K562 (cell line): ENCODE measurements at regions not wholly inside any gene's neighbourhood (a gene's known extent, or its start where the extent isn't known, plus 50 kb on each side); places are given as distances from the start of the nearest gene placed in this dataset.

ENCODE experiments used
- ATAC-seq: fragments of 200-7000 bp; cut with Tn5 transposase; 3 replicates; pipeline ENCODE4 v1.9.1; 2020; ENCODE audit warnings: moderate library complexity
- BruUV-seq: library from RNA; stranded (reverse); fragments of 400-500 nt; replicated peaks from 2 replicates; lab custom pipeline; 2021; lab: Mats Ljungman, UMichigan
- CTCF ChIA-PET: fragments of 300-600 bp; formaldehyde crosslinking; extraction: SDS; loops from one replicate; lab custom pipeline; 2021; ENCODE audit warnings: low intra/inter-chr PET ratio; lab: Yijun Ruan, JAX
- POLR2A ChIA-PET: fragments of 300-600, 350-650 bp; sonication (Branson Sonifier 250); formaldehyde crosslinking; extraction: SDS; loops from one replicate; lab custom pipeline; 2021; ENCODE audit warnings: antibody characterized with exemption, inconsistent platforms; lab: Yijun Ruan, JAX
- DNase-seq, 4 experiments: peaks; one replicate each; pipeline versions ENCODE4 v3.0.0 to v3.0.0-alpha.2; 2011 to 2018; ENCODE audit warnings: low spot score in 3 of 4, mixed read lengths in 3 of 4; ENCODE audit errors: extremely low read depth in 1 of 4
- FAIRE-seq: peaks from 2 replicates; lab custom pipeline; 2011; peaks lifted over from hg19 to GRCh38; lab: Jason Lieb, UNC
- H2AFZ ChIP-seq: 2 replicates; pipeline ENCODE4 v1.6.0; 2011; ENCODE audit warnings: low read depth, low read length, control low read depth, inconsistent platforms
- H3K27ac ChIP-seq: fragments of 200-600 bp; 3 replicates; pipeline ENCODE4 v1.8.0; 2011; ENCODE audit warnings: low read depth, mild to moderate bottlenecking, control low read depth, inconsistent platforms, low read length, moderate library complexity, mixed read lengths; ENCODE audit errors: extremely low read depth
- H3K27me3 ChIP-seq, 2 experiments: fragments of 300-600 bp in 1 of 2; 2 replicates in 1 of 2; 3 replicates in 1 of 2; pipeline versions ENCODE4 v1.6.0 to v1.8.0; 2011; ENCODE audit warnings: inconsistent platforms in 2 of 2, low read length in 2 of 2, mild to moderate bottlenecking in 1 of 2, mixed read lengths in 1 of 2, moderate library complexity in 1 of 2; ENCODE audit not compliant: control insufficient read depth in 2 of 2, insufficient read depth in 2 of 2
- H3K36me3 ChIP-seq: fragments of 300-600 bp; 3 replicates; pipeline ENCODE4 v1.8.0; 2011; ENCODE audit warnings: mild to moderate bottlenecking, low read length, inconsistent platforms; ENCODE audit not compliant: control insufficient read depth, insufficient read depth
- H3K4me1 ChIP-seq, 2 experiments: fragments of 200-600 bp in 1 of 2; replicated peaks in 1 of 2; 2 replicates in 1 of 2; 3 replicates in 1 of 2; pipeline versions ENCODE4 v1.5.1 to v1.8.0; 2011; ENCODE audit warnings: inconsistent platforms in 2 of 2, low read length in 2 of 2, mild to moderate bottlenecking in 1 of 2, mixed read lengths in 1 of 2, moderate library complexity in 1 of 2; ENCODE audit not compliant: control insufficient read depth in 2 of 2, insufficient read depth in 2 of 2
- H3K4me2 ChIP-seq: 2 replicates; pipeline ENCODE4 v1.6.1; 2011; ENCODE audit warnings: low read length, control low read depth, inconsistent platforms, mixed read lengths; ENCODE audit not compliant: insufficient read depth
- H3K4me3 ChIP-seq: fragments of 200-600 bp; sonication (generic), shearing (Covaris generic); 2 replicates; pipeline ENCODE4 v1.5.1; 2016; ENCODE audit warnings: control low read depth, inconsistent platforms
- H3K79me2 ChIP-seq: fragments of 200-600 bp; 3 replicates; pipeline ENCODE4 v1.8.0; 2011; ENCODE audit warnings: low read length, inconsistent platforms; ENCODE audit not compliant: control insufficient read depth, insufficient read depth
- H3K9ac ChIP-seq, 2 experiments: 2 replicates each; pipeline versions ENCODE4 v1.6.0 to v1.6.1; 2011; ENCODE audit warnings: low read depth in 2 of 2, low read length in 2 of 2, control low read depth in 1 of 2, inconsistent platforms in 1 of 2, mild to moderate bottlenecking in 1 of 2, mixed read lengths in 1 of 2; ENCODE audit not compliant: insufficient read depth in 1 of 2
- H3K9me1 ChIP-seq: one replicate; pipeline ENCODE4 v1.6.0; 2011; ENCODE audit warnings: inconsistent platforms, mild to moderate bottlenecking, low read length, moderate library complexity; ENCODE audit not compliant: control insufficient read depth, insufficient read depth
- H3K9me3 ChIP-seq: replicated peaks from 2 replicates; pipeline ENCODE4 v1.5.1; 2011; ENCODE audit warnings: low read depth, low read length, inconsistent platforms; ENCODE audit not compliant: control insufficient read depth, insufficient read depth
- H4K20me1 ChIP-seq: replicated peaks from 2 replicates; pipeline ENCODE4 v1.6.1; 2011; ENCODE audit warnings: low read length, inconsistent platforms, mixed read lengths; ENCODE audit not compliant: control insufficient read depth, insufficient read depth
- CBX3 ChIP-seq, 2 experiments: IDR thresholded peaks; 1 replicate in 1 of 2; 2 replicates in 1 of 2; pipeline ENCODE4 v1.6.1; 2012; ENCODE audit warnings: inconsistent platforms in 2 of 2, low read length in 2 of 2, borderline replicate concordance in 1 of 2, control low read depth in 1 of 2
- CHCHD3 ChIP-seq: fragments of 250-450 bp; sonication (Bioruptor Pico); IDR thresholded peaks from 2 replicates; pipeline ENCODE4 v2.1.2; 2022; ENCODE audit warnings: mild to moderate bottlenecking
- CLOCK ChIP-seq: fragments of 250-450 bp; sonication (Bioruptor Pico); IDR thresholded peaks from 2 replicates; pipeline ENCODE4 v1.4.0; 2020; ENCODE audit warnings: mild to moderate bottlenecking, moderate library complexity, borderline replicate concordance
- DPF2 ChIP-seq: fragments of 450-650 bp; IDR thresholded peaks from 2 replicates; pipeline ENCODE4 v1.6.1; 2016
- GTF3C2 ChIP-seq: IDR thresholded peaks from 3 replicates; pipeline ENCODE4 v1.6.1; 2011; ENCODE audit warnings: borderline replicate concordance, mild to moderate bottlenecking, moderate library complexity; ENCODE audit not compliant: insufficient read length; ENCODE audit errors: extremely low read depth
- HNRNPLL ChIP-seq: fragments of 200-400 bp; formaldehyde crosslinking; IDR thresholded peaks from 2 replicates; pipeline ENCODE4 v1.6.1; 2017; ENCODE audit warnings: low read length, low read depth, mild to moderate bottlenecking; ENCODE audit not compliant: poor library complexity, severe bottlenecking
- MECOM ChIP-seq: fragments of 250-450 bp; sonication (Bioruptor Pico); IDR thresholded peaks from 2 replicates; pipeline ENCODE4 v1.8.0; 2022; ENCODE audit warnings: inconsistent platforms
- MTA1 ChIP-seq: fragments of 450-650 bp; IDR thresholded peaks from 2 replicates; pipeline ENCODE4 v1.6.1; 2017; ENCODE audit warnings: borderline replicate concordance
- NR3C1 ChIP-seq: sonication (generic); formaldehyde crosslinking; IDR thresholded peaks from 2 replicates; pipeline ENCODE4 v1.8.1; 2022; ENCODE audit warnings: missing genetic modification reagents
- PURB ChIP-seq: sonication (generic); formaldehyde crosslinking; IDR thresholded peaks from 2 replicates; pipeline ENCODE4 v1.9.0; 2021; ENCODE audit warnings: low read depth, mild to moderate bottlenecking, missing genetic modification reagents
- ZNF354B ChIP-seq: fragments of 250-450 bp; sonication (Bioruptor Pico); IDR thresholded peaks from 2 replicates; pipeline ENCODE4 v1.4.0; 2020
- ZNF75A ChIP-seq: fragments of 450-650 bp; formaldehyde crosslinking; IDR thresholded peaks from 2 replicates; pipeline ENCODE4 v1.4.0; 2020; ENCODE audit warnings: mild to moderate bottlenecking
- WGBS: fragments of 100-300 bp; shearing (Covaris generic); methylation state at CpG from one replicate; pipeline ENCODE4 v1.1.6; 2016; ENCODE audit warnings: low coverage, mixed read lengths; ENCODE audit not compliant: insufficient coverage; ENCODE audit errors: missing lambda C conversion rate; 5-methylcytosine and 5-hydroxymethylcytosine counted together
- in situ Hi-C: fragments of 300-500 bp; cut with MboI; formaldehyde crosslinking; loops from 4 replicates; pipeline ENCODE4 v1.15.0; 2018; ENCODE audit warnings: inconsistent platforms, mixed read lengths
- intact Hi-C: fragments of 100-400 bp; cut with micrococcal nuclease; formaldehyde crosslinking; loops from 2 replicates; pipeline ENCODE4 v1.14.2; 2022
- TF ChIP-seq, protein P1 (sequence below): fragments of 450-650 bp; IDR thresholded peaks from 2 replicates; pipeline ENCODE4 v1.6.1; 2016; ENCODE audit warnings: borderline replicate concordance

DNA sequence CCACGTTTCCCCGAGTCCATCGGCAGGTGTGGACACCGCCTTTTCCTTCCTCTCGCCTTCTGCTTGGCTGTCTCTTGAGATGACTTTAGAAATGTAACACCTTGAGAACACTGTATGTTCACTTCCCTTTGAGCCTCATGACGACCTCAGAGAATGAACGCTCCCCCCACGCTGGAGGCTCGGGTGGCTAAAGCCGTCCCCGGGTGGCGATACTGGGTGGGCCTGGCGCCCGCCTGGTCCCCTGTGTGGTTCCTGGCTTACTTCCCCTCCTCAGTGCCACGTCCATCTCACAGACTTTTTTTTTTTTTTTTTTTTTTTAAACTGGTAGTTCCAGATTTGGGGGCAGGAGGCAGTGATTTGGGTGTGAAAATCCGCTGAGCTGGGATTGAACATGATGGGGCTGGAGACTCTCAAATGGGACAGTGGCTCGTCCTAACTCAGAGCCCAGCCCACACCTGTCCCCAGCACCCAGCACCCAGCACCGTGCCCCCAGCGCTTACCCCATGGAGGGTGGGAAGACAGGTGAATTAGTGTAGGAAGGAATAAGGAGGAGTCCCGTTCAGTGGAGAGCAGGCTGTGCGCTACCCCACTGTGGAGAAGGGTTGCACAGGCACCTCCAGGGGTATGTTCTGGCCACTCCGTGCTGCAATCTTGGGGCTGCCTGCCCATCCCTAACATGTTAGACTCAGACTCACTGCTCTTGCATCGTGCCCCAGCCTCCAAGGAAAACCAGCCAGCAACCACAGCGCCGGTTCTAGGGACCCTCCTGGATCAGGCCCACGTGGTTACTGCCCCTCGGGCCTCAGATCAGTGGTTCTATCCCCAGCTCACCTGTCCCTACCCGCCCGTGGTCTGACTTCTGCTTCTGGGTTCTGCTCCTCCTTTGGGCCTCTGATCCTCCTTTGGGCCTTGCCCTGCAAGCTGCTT is 174.0 kb downstream of the ASB1 start:
- Histone ChIP-seq H3K79me2 (no peaks in the 10 kb centered on the region), H3K9me3 (no peaks in the 10 kb centered on the region), H3K9me1 (no peaks in the 10 kb centered on the region), H3K9ac (no peak overlapping the region), H3K27ac (no peak overlapping the region), H3K27me3 (peaks cover 5 to 38% of the 10 kb centered on the region in 2 experiments; a peak in 3 of 5 replicates), H3K4me2 (no peak overlapping the region), H3K4me1 (no peaks in the 10 kb centered on the region), H3K36me3 (no peaks in the 10 kb centered on the region), H2AFZ (no peak overlapping the region), H4K20me1 (no peaks in the 10 kb centered on the region; the same call in 1 of the 2 replicates), H3K4me3 (no peak overlapping the region)
- DNase-seq = no peak
- intact Hi-C loops (no loop called here), in situ Hi-C loops (no loop called here)
- WGBS = 1% methylated on average over 16 of the region's 29 CpGs
- CTCF ChIA-PET = no interaction called here
- TF ChIP-seq ZNF75A (CRISPR knock-in tag) = no peak
- TF ChIP-seq DPF2 = no peak
- TF ChIP-seq HNRNPLL = no peak
- TF ChIP-seq CHCHD3 (CRISPR knock-in tag) = no peak
- no peak for TF ChIP-seq MTA1
- no peak for TF ChIP-seq ZNF354B (CRISPR knock-in tag)
- no peak for TF ChIP-seq CBX3 (IDR thresholded peaks at IDR 0.05; ENCODE audit: borderline replicate concordance in 1 of 2, low read length in 2 of 2)
- no peak for TF ChIP-seq MECOM (CRISPR knock-in tag)
- no peak for TF ChIP-seq NR3C1
- TF ChIP-seq, protein P1, sequence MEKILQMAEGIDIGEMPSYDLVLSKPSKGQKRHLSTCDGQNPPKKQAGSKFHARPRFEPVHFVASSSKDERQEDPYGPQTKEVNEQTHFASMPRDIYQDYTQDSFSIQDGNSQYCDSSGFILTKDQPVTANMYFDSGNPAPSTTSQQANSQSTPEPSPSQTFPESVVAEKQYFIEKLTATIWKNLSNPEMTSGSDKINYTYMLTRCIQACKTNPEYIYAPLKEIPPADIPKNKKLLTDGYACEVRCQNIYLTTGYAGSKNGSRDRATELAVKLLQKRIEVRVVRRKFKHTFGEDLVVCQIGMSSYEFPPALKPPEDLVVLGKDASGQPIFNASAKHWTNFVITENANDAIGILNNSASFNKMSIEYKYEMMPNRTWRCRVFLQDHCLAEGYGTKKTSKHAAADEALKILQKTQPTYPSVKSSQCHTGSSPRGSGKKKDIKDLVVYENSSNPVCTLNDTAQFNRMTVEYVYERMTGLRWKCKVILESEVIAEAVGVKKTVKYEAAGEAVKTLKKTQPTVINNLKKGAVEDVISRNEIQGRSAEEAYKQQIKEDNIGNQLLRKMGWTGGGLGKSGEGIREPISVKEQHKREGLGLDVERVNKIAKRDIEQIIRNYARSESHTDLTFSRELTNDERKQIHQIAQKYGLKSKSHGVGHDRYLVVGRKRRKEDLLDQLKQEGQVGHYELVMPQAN = no peak
- no peak for TF ChIP-seq PURB (CRISPR knock-in tag)
- TF ChIP-seq CLOCK (CRISPR knock-in tag) = no peak
- no peak for TF ChIP-seq GTF3C2
- no peak for FAIRE-seq
- POLR2A ChIA-PET = interaction anchor here (0.6 kb wide), 1 partner anchor 361 kb away, joined by 5 read pairs; no protein-coding TSS in a partner anchor
- BruUV-seq = no TSS peak
- ATAC-seq = no peak
